OCI-LY3 (cell line): ENCODE measurements at regions not wholly inside any gene's neighbourhood (a gene's known extent, or its start where the extent isn't known, plus 50 kb on each side); places are given as distances from the start of the nearest gene placed in this dataset.

Source experiments
- EZH2phosphoT487 ChIP-seq: fragments of 200-600 bp; shearing (Covaris generic); IDR thresholded peaks from 2 replicates; pipeline ENCODE4 v1.6.1; 2018; ENCODE audit warnings: antibody characterized with exemption, mixed run types, low read depth
- TF ChIP-seq, protein P1 (sequence below): fragments of 200-600, 300-600 bp; sonication (generic); IDR thresholded peaks from 2 replicates; pipeline ENCODE4 v1.5.1; 2014; ENCODE audit warnings: antibody characterized with exemption, low read length, low read depth

DNA sequence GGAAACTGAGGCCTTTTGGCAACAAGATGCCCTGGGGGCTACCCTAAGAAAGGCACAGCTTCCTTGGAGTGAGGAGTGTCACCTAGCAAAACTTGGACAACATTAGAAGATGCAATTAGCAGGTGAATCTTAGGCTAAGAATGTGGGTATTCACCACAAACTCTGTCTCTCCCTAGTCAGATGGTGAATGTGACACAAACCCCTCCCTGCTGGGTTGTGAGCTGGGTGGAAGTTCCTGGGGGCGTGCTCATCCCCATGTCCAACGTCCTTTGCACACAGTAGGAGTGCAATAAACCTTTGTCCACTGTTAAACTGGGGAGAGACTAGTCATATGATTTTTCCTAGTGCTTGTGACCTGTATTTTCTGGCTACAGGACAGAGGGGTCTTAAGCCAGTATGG is 67.1 kb upstream of the SH3GL3 start:
- TF ChIP-seq, protein P1, sequence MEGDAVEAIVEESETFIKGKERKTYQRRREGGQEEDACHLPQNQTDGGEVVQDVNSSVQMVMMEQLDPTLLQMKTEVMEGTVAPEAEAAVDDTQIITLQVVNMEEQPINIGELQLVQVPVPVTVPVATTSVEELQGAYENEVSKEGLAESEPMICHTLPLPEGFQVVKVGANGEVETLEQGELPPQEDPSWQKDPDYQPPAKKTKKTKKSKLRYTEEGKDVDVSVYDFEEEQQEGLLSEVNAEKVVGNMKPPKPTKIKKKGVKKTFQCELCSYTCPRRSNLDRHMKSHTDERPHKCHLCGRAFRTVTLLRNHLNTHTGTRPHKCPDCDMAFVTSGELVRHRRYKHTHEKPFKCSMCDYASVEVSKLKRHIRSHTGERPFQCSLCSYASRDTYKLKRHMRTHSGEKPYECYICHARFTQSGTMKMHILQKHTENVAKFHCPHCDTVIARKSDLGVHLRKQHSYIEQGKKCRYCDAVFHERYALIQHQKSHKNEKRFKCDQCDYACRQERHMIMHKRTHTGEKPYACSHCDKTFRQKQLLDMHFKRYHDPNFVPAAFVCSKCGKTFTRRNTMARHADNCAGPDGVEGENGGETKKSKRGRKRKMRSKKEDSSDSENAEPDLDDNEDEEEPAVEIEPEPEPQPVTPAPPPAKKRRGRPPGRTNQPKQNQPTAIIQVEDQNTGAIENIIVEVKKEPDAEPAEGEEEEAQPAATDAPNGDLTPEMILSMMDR, result no peak
- no peak for TF ChIP-seq EZH2phosphoT487
